Tibial artery (tissue), 4 donors: ENCODE measurements at regions not wholly inside any gene's neighbourhood (a gene's known extent, or its start where the extent isn't known, plus 50 kb on each side); places are given as distances from the start of the nearest gene placed in this dataset.

Experiments
- DNase-seq, 2 donors: peaks; one replicate each; pipeline ENCODE4 v3.0.0-alpha.2; 2019
- H3K27ac ChIP-seq, 2 donors: fragments of 200-600 bp; sonication (generic) in 1 of 2; 1 replicate in 1 of 2; 2 replicates in 1 of 2; pipeline ENCODE4 v1.5.1; 2018 to 2019; ENCODE audit warnings: mild to moderate bottlenecking in 1 of 2
- H3K27me3 ChIP-seq, 2 donors: fragments of 200-600 bp; sonication (generic) in 1 of 2; one replicate each; pipeline versions ENCODE4 v1.5.1 to v1.6.0; 2016 to 2019
- H3K36me3 ChIP-seq, 3 donors: fragments of 200-600 bp; sonication (generic) in 2 of 3; one replicate each; pipeline ENCODE4 v1.5.1; 2016 to 2019; ENCODE audit warnings: mild to moderate bottlenecking in 2 of 3
- H3K4me1 ChIP-seq, 4 donors: fragments of 200-600 bp; sonication (generic) in 2 of 4; 1 replicate in 3 of 4; 2 replicates in 1 of 4; pipeline ENCODE4 v1.5.1; 2016 to 2019
- H3K4me3 ChIP-seq, 2 donors: fragments of 200-600 bp; sonication (generic) in 1 of 2; 1 replicate in 1 of 2; 2 replicates in 1 of 2; pipeline ENCODE4 v1.5.1; 2018 to 2019; ENCODE audit warnings: mild to moderate bottlenecking in 2 of 2
- H3K9me3 ChIP-seq, 3 donors: fragments of 200-600 bp; sonication (generic) in 1 of 3; one replicate each; pipeline ENCODE4 v1.5.1; 2016 to 2019
- CTCF ChIP-seq, 2 experiments: fragments of 200-600 bp in 1 of 2; fragments of 450-650 bp in 1 of 2; IDR thresholded peaks; one replicate each; pipeline ENCODE4 v1.5.1; 2017 to 2019; ENCODE audit warnings: antibody characterized with exemption in 2 of 2, mild to moderate bottlenecking in 1 of 2, moderate library complexity in 1 of 2
- intact Hi-C: fragments of 100-400 bp; cut with DNase I; formaldehyde crosslinking; loops from one replicate; pipeline ENCODE4 v1.15.0; 2023; ENCODE audit warnings: low total_unique reads

GRCh38 chr5:17346811-17347210 is 129.4 kb downstream of the BASP1 start:
- H3K36me3 ChIP-seq = no peaks in the 10 kb centered on the region
- H3K4me3 ChIP-seq = no peak overlapping the region
- no peak for TF ChIP-seq CTCF (IDR thresholded peaks at IDR 0.05)
- H3K9me3 ChIP-seq = no peaks in the 10 kb centered on the region
- H3K27ac ChIP-seq = no peak overlapping the region
- no peak for DNase-seq
- intact Hi-C loops = no loop called here
- no peaks in the 10 kb centered on the region for H3K4me1 ChIP-seq
- no peaks in the 10 kb centered on the region for H3K27me3 ChIP-seq

DNA sequence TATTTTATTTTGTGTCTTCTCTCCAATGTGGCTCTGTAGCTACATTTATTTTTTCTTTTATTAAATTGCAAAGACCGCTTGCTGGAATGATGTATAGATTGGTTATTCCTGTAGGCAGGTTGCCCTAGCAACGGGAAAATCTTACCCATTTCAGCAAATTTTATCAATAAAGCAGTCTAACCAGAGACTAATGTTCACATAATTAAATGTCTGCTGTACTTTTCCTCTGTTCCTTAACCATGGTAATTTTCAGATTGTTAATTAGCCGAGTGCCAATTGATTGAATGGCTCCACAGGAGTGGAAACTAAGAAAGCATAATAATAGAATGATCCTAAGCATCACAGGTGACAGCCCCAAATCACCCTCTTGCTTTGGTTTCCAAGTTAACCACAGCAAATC is 134.8 kb downstream of the BASP1 start:
- H3K27me3 ChIP-seq = no peaks in the 10 kb centered on the region
- no peak overlapping the region for H3K4me3 ChIP-seq
- no peaks in the 10 kb centered on the region for H3K9me3 ChIP-seq
- no peaks in the 10 kb centered on the region for H3K36me3 ChIP-seq
- no peak for TF ChIP-seq CTCF (IDR thresholded peaks at IDR 0.05)
- no peak for DNase-seq
- no peak overlapping the region for H3K27ac ChIP-seq
- no peaks in the 10 kb centered on the region for H3K4me1 ChIP-seq
- intact Hi-C loops = no loop called here

DNA sequence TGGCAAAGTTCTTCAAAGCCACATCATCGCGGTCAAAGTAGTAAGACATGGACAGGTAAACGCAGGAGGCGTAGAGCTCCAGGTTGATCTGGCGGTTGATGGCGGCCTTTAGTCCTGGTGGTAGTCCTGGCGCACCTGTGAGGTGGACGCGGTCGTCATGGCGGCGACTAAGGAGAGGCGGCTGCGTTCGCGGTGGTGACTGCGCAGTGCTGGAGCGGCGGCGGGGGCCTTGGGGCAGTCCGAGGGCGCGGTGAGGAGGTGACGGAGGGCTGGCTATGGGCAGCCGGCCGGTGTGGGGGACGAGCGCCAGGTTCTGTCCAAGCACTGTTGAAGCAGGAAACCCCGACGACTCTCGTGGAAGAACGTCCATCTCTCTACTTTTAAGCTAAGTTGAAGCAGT is 136.8 kb downstream of the BASP1 start:
- Histone ChIP-seq H3K4me3 (no peak overlapping the region), H3K27ac (no peak overlapping the region), H3K4me1 (no peaks in the 10 kb centered on the region), H3K9me3 (peaks cover 0 to 3% (median 0%) of the 10 kb centered on the region in 3 donors), H3K27me3 (no peaks in the 10 kb centered on the region), H3K36me3 (no peaks in the 10 kb centered on the region)
- TF ChIP-seq CTCF (IDR thresholded peaks at IDR 0.05) = no peak
- intact Hi-C loops = no loop called here
- DNase-seq = no peak

- H3K4me1 ChIP-seq = no peaks in the 10 kb centered on the region
- no peak for TF ChIP-seq CTCF (IDR thresholded peaks at IDR 0.05)
- DNase-seq = no peak
- H3K27ac ChIP-seq = no peak overlapping the region
- H3K4me3 ChIP-seq = no peak overlapping the region
- intact Hi-C loops = no loop called here
- peaks cover 0 to 3% (median 0%) of the 10 kb centered on the region in 3 donors for H3K9me3 ChIP-seq
- H3K27me3 ChIP-seq = no peaks in the 10 kb centered on the region
- no peaks in the 10 kb centered on the region for H3K36me3 ChIP-seq
Measured at GRCh38 chr5:17355586-17356346, 138.3 kb downstream of the BASP1 start.

- Histone ChIP-seq H3K36me3 (no peaks in the 10 kb centered on the region), H3K27me3 (no peaks in the 10 kb centered on the region), H3K27ac (no peak overlapping the region), H3K9me3 (peaks cover 0 to 3% (median 0%) of the 10 kb centered on the region in 3 donors), H3K4me1 (no peaks in the 10 kb centered on the region), H3K4me3 (no peak overlapping the region)
- DNase-seq = no peak
- intact Hi-C loops = no loop called here
- no peak for TF ChIP-seq CTCF (IDR thresholded peaks at IDR 0.05)
Measured at GRCh38 chr5:17356551-17356950, 139.1 kb downstream of the BASP1 start.
